ENCODE measurements at regions not wholly inside any gene's neighbourhood (a gene's known extent, or its start where the extent isn't known, plus 50 kb on each side); places are given as distances from the start of the nearest gene placed in this dataset.

DNA sequence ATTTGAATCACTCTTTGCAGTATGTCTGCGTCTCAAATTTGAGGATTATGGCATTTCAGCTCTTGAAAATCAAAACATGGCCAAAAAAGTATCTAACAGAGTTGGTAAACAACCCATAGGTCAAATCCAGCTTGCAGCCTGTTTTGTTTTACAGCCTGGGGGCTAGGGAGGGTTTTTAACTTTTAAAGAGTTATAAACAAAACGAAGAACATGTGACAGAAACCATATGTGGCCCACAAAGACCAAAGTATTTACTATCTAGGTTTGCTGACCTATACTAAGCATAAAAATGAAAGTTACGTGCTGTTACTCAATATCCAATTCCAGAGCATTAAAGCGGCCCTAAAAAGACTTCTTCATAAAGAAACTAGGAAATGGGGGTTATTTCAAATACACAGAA is 55.5 kb upstream of the STARD3NL start:
- no peaks in the 10 kb centered on the region for H3K4me1 ChIP-seq (ENCODE audit: insufficient read depth, low read length)
- no peaks in the 10 kb centered on the region for H3K9me3 ChIP-seq (ENCODE audit: insufficient read depth, low read depth, low read length)
- no peak overlapping the region for H3K4me3 ChIP-seq (ENCODE audit: insufficient read depth, low read depth, low read length)
- FAIRE-seq (no peak), DNase-seq (ENCODE audit: low read depth) (no peak)
- H3K4me3 Mint-ChIP-seq (ENCODE audit: unreplicated experiment) = no peak overlapping the region
- TF ChIP-seq EZH2 (IDR thresholded peaks at IDR 0.05; ENCODE audit: insufficient read depth, low read length) (no peak), CTCF (IDR thresholded peaks at IDR 0.05; ENCODE audit: insufficient read depth, low read depth, low read length) (no peak)
- H3K27me3 Mint-ChIP-seq (ENCODE audit: low read depth, unreplicated experiment) = peaks cover 5% of the 10 kb centered on the region
- no peaks in the 10 kb centered on the region for H3K79me2 ChIP-seq (ENCODE audit: insufficient read depth, low read length)
- no peaks in the 10 kb centered on the region for H3K9me3 Mint-ChIP-seq (ENCODE audit: unreplicated experiment)
- no peaks in the 10 kb centered on the region for H3K36me3 Mint-ChIP-seq (ENCODE audit: low read depth, unreplicated experiment)
- H2AFZ ChIP-seq (ENCODE audit: low read depth, low read length) = no peak overlapping the region
- H3K27ac Mint-ChIP-seq (ENCODE audit: unreplicated experiment) = no peak overlapping the region
- no peak overlapping the region for H3K27ac ChIP-seq (ENCODE audit: low read depth, low read length)
- H3K27me3 ChIP-seq (ENCODE audit: insufficient read depth, low read length) = no peaks in the 10 kb centered on the region
- H3K9ac ChIP-seq (ENCODE audit: low read length) = no peak overlapping the region
- no peaks in the 10 kb centered on the region for H3K36me3 ChIP-seq (ENCODE audit: insufficient read depth, low read length)
- no peaks in the 10 kb centered on the region for H3K4me1 Mint-ChIP-seq (ENCODE audit: low read depth, unreplicated experiment)
- no peak overlapping the region for H3K4me2 ChIP-seq (ENCODE audit: low read length)
- H4K20me1 ChIP-seq (ENCODE audit: insufficient read depth, low read length) = no peaks in the 10 kb centered on the region

DNA sequence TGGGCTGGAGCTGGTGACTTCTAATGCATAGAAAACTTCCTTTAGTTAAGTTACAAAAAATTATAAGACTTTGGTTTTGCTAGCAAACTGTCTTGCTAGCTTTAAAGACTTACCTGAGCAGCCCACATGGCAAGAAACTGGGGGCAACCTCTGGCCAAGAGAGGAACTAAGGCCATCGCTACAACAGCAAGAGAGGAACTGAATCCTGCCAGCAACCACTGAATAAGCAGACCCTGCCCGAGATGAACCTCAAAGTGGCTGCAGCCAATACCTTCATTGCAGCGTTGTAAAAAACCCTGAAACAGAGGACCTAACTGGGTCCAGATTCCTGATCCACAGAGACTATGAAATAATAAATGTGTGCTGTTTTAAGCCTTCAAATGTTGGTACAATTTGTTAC is 54.6 kb upstream of the STARD3NL start:
- no peaks in the 10 kb centered on the region for H3K4me1 Mint-ChIP-seq (ENCODE audit: low read depth, unreplicated experiment)
- no peaks in the 10 kb centered on the region for H3K9me3 Mint-ChIP-seq (ENCODE audit: unreplicated experiment)
- Histone ChIP-seq H3K79me2 (ENCODE audit: insufficient read depth, low read length) (no peaks in the 10 kb centered on the region), H3K36me3 (ENCODE audit: insufficient read depth, low read length) (no peaks in the 10 kb centered on the region), H3K4me3 (ENCODE audit: insufficient read depth, low read depth, low read length) (no peak overlapping the region), H3K4me2 (ENCODE audit: low read length) (no peak overlapping the region), H3K9me3 (ENCODE audit: insufficient read depth, low read depth, low read length) (no peaks in the 10 kb centered on the region), H3K27me3 (ENCODE audit: insufficient read depth, low read length) (no peaks in the 10 kb centered on the region), H2AFZ (ENCODE audit: low read depth, low read length) (no peak overlapping the region), H4K20me1 (ENCODE audit: insufficient read depth, low read length) (no peaks in the 10 kb centered on the region), H3K4me1 (ENCODE audit: insufficient read depth, low read length) (no peaks in the 10 kb centered on the region), H3K9ac (ENCODE audit: low read length) (no peak overlapping the region), H3K27ac (ENCODE audit: low read depth, low read length) (no peak overlapping the region)
- DNase-seq (ENCODE audit: low read depth) = no peak
- TF ChIP-seq EZH2 (IDR thresholded peaks at IDR 0.05; ENCODE audit: insufficient read depth, low read length) = no peak
- TF ChIP-seq CTCF (IDR thresholded peaks at IDR 0.05; ENCODE audit: insufficient read depth, low read depth, low read length) = no peak
- no peaks in the 10 kb centered on the region for H3K36me3 Mint-ChIP-seq (ENCODE audit: low read depth, unreplicated experiment)
- H3K27ac Mint-ChIP-seq (ENCODE audit: unreplicated experiment) = no peak overlapping the region
- no peaks in the 10 kb centered on the region for H3K27me3 Mint-ChIP-seq (ENCODE audit: low read depth, unreplicated experiment)
- no peak for FAIRE-seq
- no peak overlapping the region for H3K4me3 Mint-ChIP-seq (ENCODE audit: unreplicated experiment)

DNA sequence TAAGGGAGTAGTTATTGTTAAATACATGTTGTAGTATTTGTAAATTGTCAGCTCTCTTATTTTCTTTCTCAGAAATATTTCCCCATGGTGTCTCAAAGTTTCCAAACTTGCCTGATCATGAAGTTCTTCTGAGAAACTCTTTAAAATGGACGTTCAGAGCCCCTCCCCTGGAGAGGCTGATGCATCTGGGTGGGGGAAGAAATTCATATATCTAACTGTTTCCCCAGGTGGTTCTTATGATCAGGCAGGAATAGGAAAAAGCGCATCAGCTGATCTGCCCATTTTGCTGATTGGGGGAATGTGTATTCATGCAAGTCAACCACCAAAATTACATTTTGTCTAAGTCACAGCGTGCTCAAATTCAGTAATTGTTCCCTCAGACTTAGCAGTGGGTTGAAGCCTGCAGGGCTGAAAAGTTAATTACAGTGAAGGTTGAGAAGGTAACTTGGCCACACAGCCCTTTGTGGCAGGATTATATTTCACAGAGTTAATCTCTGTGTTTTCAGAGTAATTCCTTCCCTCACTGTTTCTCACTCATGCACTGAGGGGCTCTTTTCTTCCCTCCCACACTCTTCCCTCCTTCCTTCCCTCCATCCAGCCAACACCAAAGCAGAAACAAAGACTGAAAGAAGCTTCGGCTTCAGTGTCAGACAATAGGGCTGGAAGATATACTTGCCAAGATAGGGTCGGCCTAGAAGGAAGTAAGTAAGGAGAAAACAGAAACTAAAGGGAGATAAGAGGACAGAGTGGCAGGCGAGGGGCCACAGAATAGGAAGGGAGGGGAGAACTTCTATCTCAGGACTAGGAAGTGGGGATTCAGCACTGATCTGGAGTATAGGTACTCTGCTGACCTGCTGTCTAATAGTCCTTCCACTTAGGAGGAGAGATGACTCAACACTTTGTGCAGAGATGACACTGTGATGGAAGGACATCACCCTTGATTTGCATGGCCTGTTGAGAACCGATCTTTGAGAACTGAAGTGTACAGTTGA is 50.5 kb upstream of the STARD3NL start:
- no peak overlapping the region for H3K27ac Mint-ChIP-seq (ENCODE audit: unreplicated experiment)
- FAIRE-seq = no peak
- H3K9me3 ChIP-seq (ENCODE audit: insufficient read depth, low read depth, low read length) = no peaks in the 10 kb centered on the region
- no peaks in the 10 kb centered on the region for H3K27me3 Mint-ChIP-seq (ENCODE audit: low read depth, unreplicated experiment)
- H3K79me2 ChIP-seq (ENCODE audit: insufficient read depth, low read length) = no peaks in the 10 kb centered on the region
- no peaks in the 10 kb centered on the region for H3K27me3 ChIP-seq (ENCODE audit: insufficient read depth, low read length)
- H3K4me3 Mint-ChIP-seq (ENCODE audit: unreplicated experiment) = no peak overlapping the region
- no peaks in the 10 kb centered on the region for H3K9me3 Mint-ChIP-seq (ENCODE audit: unreplicated experiment)
- DNase-seq (ENCODE audit: low read depth) = no peak
- no peak overlapping the region for H3K9ac ChIP-seq (ENCODE audit: low read length)
- no peaks in the 10 kb centered on the region for H3K36me3 ChIP-seq (ENCODE audit: insufficient read depth, low read length)
- H4K20me1 ChIP-seq (ENCODE audit: insufficient read depth, low read length) = no peaks in the 10 kb centered on the region
- no peak for TF ChIP-seq EZH2 (IDR thresholded peaks at IDR 0.05; ENCODE audit: insufficient read depth, low read length)
- no peak for TF ChIP-seq CTCF (IDR thresholded peaks at IDR 0.05; ENCODE audit: insufficient read depth, low read depth, low read length)
- H2AFZ ChIP-seq (ENCODE audit: low read depth, low read length) = no peak overlapping the region
- no peak overlapping the region for H3K27ac ChIP-seq (ENCODE audit: low read depth, low read length)
- H3K36me3 Mint-ChIP-seq (ENCODE audit: low read depth, unreplicated experiment) = no peaks in the 10 kb centered on the region
- H3K4me3 ChIP-seq (ENCODE audit: insufficient read depth, low read depth, low read length) = no peak overlapping the region
- H3K4me2 ChIP-seq (ENCODE audit: low read length) = no peak overlapping the region
- H3K4me1 Mint-ChIP-seq (ENCODE audit: low read depth, unreplicated experiment) = no peaks in the 10 kb centered on the region
- no peaks in the 10 kb centered on the region for H3K4me1 ChIP-seq (ENCODE audit: insufficient read depth, low read length)

Data from astrocyte (in vitro differentiated cells and primary cell).